K562 (cell line): ENCODE measurements at regions not wholly inside any gene's neighbourhood (a gene's known extent, or its start where the extent isn't known, plus 50 kb on each side); places are given as distances from the start of the nearest gene placed in this dataset.

Experiments used
- ATAC-seq: fragments of 200-7000 bp; cut with Tn5 transposase; 3 replicates; pipeline ENCODE4 v1.9.1; 2020; ENCODE audit warnings: moderate library complexity
- BruUV-seq: library from RNA; stranded (reverse); fragments of 400-500 nt; replicated peaks from 2 replicates; lab custom pipeline; 2021; lab: Mats Ljungman, UMichigan
- CTCF ChIA-PET: fragments of 300-600 bp; formaldehyde crosslinking; extraction: SDS; loops from one replicate; lab custom pipeline; 2021; ENCODE audit warnings: low intra/inter-chr PET ratio; lab: Yijun Ruan, JAX
- POLR2A ChIA-PET: fragments of 300-600, 350-650 bp; sonication (Branson Sonifier 250); formaldehyde crosslinking; extraction: SDS; loops from one replicate; lab custom pipeline; 2021; ENCODE audit warnings: antibody characterized with exemption, inconsistent platforms; lab: Yijun Ruan, JAX
- DNase-seq, 4 experiments: peaks; one replicate each; pipeline versions ENCODE4 v3.0.0 to v3.0.0-alpha.2; 2011 to 2018; ENCODE audit warnings: low spot score in 3 of 4, mixed read lengths in 3 of 4; ENCODE audit errors: extremely low read depth in 1 of 4
- FAIRE-seq: peaks from 2 replicates; lab custom pipeline; 2011; peaks lifted over from hg19 to GRCh38; lab: Jason Lieb, UNC
- H2AFZ ChIP-seq: 2 replicates; pipeline ENCODE4 v1.6.0; 2011; ENCODE audit warnings: low read depth, low read length, control low read depth, inconsistent platforms
- H3K27ac ChIP-seq: fragments of 200-600 bp; 3 replicates; pipeline ENCODE4 v1.8.0; 2011; ENCODE audit warnings: low read depth, mild to moderate bottlenecking, control low read depth, inconsistent platforms, low read length, moderate library complexity, mixed read lengths; ENCODE audit errors: extremely low read depth
- H3K27me3 ChIP-seq, 2 experiments: fragments of 300-600 bp in 1 of 2; 2 replicates in 1 of 2; 3 replicates in 1 of 2; pipeline versions ENCODE4 v1.6.0 to v1.8.0; 2011; ENCODE audit warnings: inconsistent platforms in 2 of 2, low read length in 2 of 2, mild to moderate bottlenecking in 1 of 2, mixed read lengths in 1 of 2, moderate library complexity in 1 of 2; ENCODE audit not compliant: control insufficient read depth in 2 of 2, insufficient read depth in 2 of 2
- H3K36me3 ChIP-seq: fragments of 300-600 bp; 3 replicates; pipeline ENCODE4 v1.8.0; 2011; ENCODE audit warnings: mild to moderate bottlenecking, low read length, inconsistent platforms; ENCODE audit not compliant: control insufficient read depth, insufficient read depth
- H3K4me1 ChIP-seq, 2 experiments: fragments of 200-600 bp in 1 of 2; replicated peaks in 1 of 2; 2 replicates in 1 of 2; 3 replicates in 1 of 2; pipeline versions ENCODE4 v1.5.1 to v1.8.0; 2011; ENCODE audit warnings: inconsistent platforms in 2 of 2, low read length in 2 of 2, mild to moderate bottlenecking in 1 of 2, mixed read lengths in 1 of 2, moderate library complexity in 1 of 2; ENCODE audit not compliant: control insufficient read depth in 2 of 2, insufficient read depth in 2 of 2
- H3K4me2 ChIP-seq: 2 replicates; pipeline ENCODE4 v1.6.1; 2011; ENCODE audit warnings: low read length, control low read depth, inconsistent platforms, mixed read lengths; ENCODE audit not compliant: insufficient read depth
- H3K4me3 ChIP-seq: fragments of 200-600 bp; sonication (generic), shearing (Covaris generic); 2 replicates; pipeline ENCODE4 v1.5.1; 2016; ENCODE audit warnings: control low read depth, inconsistent platforms
- H3K79me2 ChIP-seq: fragments of 200-600 bp; 3 replicates; pipeline ENCODE4 v1.8.0; 2011; ENCODE audit warnings: low read length, inconsistent platforms; ENCODE audit not compliant: control insufficient read depth, insufficient read depth
- H3K9ac ChIP-seq, 2 experiments: 2 replicates each; pipeline versions ENCODE4 v1.6.0 to v1.6.1; 2011; ENCODE audit warnings: low read depth in 2 of 2, low read length in 2 of 2, control low read depth in 1 of 2, inconsistent platforms in 1 of 2, mild to moderate bottlenecking in 1 of 2, mixed read lengths in 1 of 2; ENCODE audit not compliant: insufficient read depth in 1 of 2
- H3K9me1 ChIP-seq: one replicate; pipeline ENCODE4 v1.6.0; 2011; ENCODE audit warnings: inconsistent platforms, mild to moderate bottlenecking, low read length, moderate library complexity; ENCODE audit not compliant: control insufficient read depth, insufficient read depth
- H3K9me3 ChIP-seq: replicated peaks from 2 replicates; pipeline ENCODE4 v1.5.1; 2011; ENCODE audit warnings: low read depth, low read length, inconsistent platforms; ENCODE audit not compliant: control insufficient read depth, insufficient read depth
- H4K20me1 ChIP-seq: replicated peaks from 2 replicates; pipeline ENCODE4 v1.6.1; 2011; ENCODE audit warnings: low read length, inconsistent platforms, mixed read lengths; ENCODE audit not compliant: control insufficient read depth, insufficient read depth
- ARNT ChIP-seq, 2 experiments: fragments of 450-650 bp; IDR thresholded peaks; 2 replicates each; pipeline ENCODE4 v1.6.1; 2016; ENCODE audit warnings: mild to moderate bottlenecking in 1 of 2
- CBX3 ChIP-seq, 2 experiments: IDR thresholded peaks; 1 replicate in 1 of 2; 2 replicates in 1 of 2; pipeline ENCODE4 v1.6.1; 2012; ENCODE audit warnings: inconsistent platforms in 2 of 2, low read length in 2 of 2, borderline replicate concordance in 1 of 2, control low read depth in 1 of 2
- CBX5 ChIP-seq: IDR thresholded peaks from 2 replicates; pipeline ENCODE4 v1.6.1; 2014; ENCODE audit warnings: low read depth, borderline replicate concordance
- FOXJ3 ChIP-seq: sonication (generic); formaldehyde crosslinking; IDR thresholded peaks from 2 replicates; pipeline ENCODE4 v1.4.0; 2020; ENCODE audit warnings: mild to moderate bottlenecking, missing genetic modification reagents
- PHF20 ChIP-seq: fragments of 450-650 bp; IDR thresholded peaks from 2 replicates; pipeline ENCODE4 v1.6.1; 2018; ENCODE audit not compliant: partially characterized antibody
- RFX7 ChIP-seq: fragments of 250-450 bp; sonication (Bioruptor Pico); IDR thresholded peaks from 2 replicates; pipeline ENCODE4 v1.5.1; 2021; ENCODE audit warnings: mild to moderate bottlenecking
- XRCC4 ChIP-seq: IDR thresholded peaks from one replicate; pipeline ENCODE4 v1.6.1; 2011; ENCODE audit not compliant: insufficient read depth, insufficient read length; ENCODE audit errors: extremely low read depth
- ZBTB12 ChIP-seq: fragments of 250-450 bp; sonication (Bioruptor Pico); IDR thresholded peaks from 2 replicates; pipeline ENCODE4 v1.4.0; 2020
- ZNF263 ChIP-seq: sonication (generic); formaldehyde crosslinking; IDR thresholded peaks from 2 replicates; pipeline ENCODE4 v1.8.0; 2022; ENCODE audit warnings: mild to moderate bottlenecking, missing genetic modification reagents, borderline replicate concordance
- ZNF444 ChIP-seq: fragments of 250-450 bp; sonication (Bioruptor Pico); IDR thresholded peaks from 2 replicates; pipeline ENCODE4 v1.4.0; 2020; ENCODE audit warnings: mild to moderate bottlenecking, moderate library complexity
- WGBS: fragments of 100-300 bp; shearing (Covaris generic); methylation state at CpG from one replicate; pipeline ENCODE4 v1.1.6; 2016; ENCODE audit warnings: low coverage, mixed read lengths; ENCODE audit not compliant: insufficient coverage; ENCODE audit errors: missing lambda C conversion rate; 5-methylcytosine and 5-hydroxymethylcytosine counted together
- in situ Hi-C: fragments of 300-500 bp; cut with MboI; formaldehyde crosslinking; loops from 4 replicates; pipeline ENCODE4 v1.15.0; 2018; ENCODE audit warnings: inconsistent platforms, mixed read lengths
- intact Hi-C: fragments of 100-400 bp; cut with micrococcal nuclease; formaldehyde crosslinking; loops from 2 replicates; pipeline ENCODE4 v1.14.2; 2022

DNA sequence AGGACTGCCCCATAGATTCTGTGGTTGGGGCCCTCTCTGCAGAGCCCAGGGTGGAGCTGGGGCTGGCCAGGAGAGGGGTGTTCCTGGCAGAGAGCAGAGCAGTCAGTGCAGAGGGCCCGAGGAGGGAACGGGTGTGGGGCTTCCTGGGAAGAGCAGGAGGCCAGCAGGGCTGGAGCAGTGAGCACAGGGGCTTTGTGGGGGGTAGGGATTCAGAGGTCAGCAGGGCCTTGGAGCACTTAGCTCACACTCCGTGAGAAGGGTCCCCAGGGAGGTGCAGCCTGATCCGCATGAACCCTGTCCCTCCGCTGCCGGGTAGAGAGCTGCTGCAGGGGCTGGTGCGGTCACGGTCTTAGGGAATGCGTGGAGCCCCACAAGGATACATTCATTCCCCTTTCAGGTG, 113.0 kb upstream of the CIBAR2 start (continued):
- no peak for TF ChIP-seq RFX7 (CRISPR knock-in tag)
- no peak for TF ChIP-seq XRCC4
- no peak for TF ChIP-seq PHF20
- TF ChIP-seq ZBTB12 (CRISPR knock-in tag) = no peak
- no peak for TF ChIP-seq ARNT (IDR thresholded peaks at IDR 0.05)
- TF ChIP-seq FOXJ3 = no peak

DNA sequence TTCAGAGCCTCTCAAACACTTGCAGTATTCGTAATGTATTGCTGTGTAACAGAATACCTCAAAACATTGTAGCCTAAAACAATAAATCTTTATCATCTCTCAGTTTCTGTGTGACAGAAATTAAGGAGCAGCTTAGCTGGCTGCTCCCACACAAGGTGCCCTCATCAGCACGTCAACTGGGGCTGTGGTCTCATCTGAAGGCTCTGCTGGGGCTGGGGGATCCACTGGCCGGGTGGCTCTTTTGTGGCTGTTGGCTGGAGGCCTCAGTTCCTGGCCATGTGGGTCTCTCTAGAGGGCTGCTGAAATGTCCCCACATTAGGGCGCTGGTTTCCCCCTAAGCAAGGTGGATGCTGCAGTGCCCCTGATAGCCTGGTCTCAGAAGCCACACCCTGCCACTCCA, 113.4 kb upstream of the CIBAR2 start:
- DNase-seq = no peak
- Histone ChIP-seq H3K4me2 (no peak overlapping the region), H3K4me1 (peaks cover 10 to 43% of the 10 kb centered on the region in 2 experiments), H2AFZ (no peak overlapping the region), H4K20me1 (peaks cover 32% of the 10 kb centered on the region), H3K27ac (no peak overlapping the region), H3K4me3 (no peak overlapping the region), H3K9me3 (no peaks in the 10 kb centered on the region), H3K9me1 (no peaks in the 10 kb centered on the region), H3K79me2 (no peaks in the 10 kb centered on the region; the same call in 2 of the 3 replicates), H3K27me3 (no peaks in the 10 kb centered on the region), H3K36me3 (no peaks in the 10 kb centered on the region; the same call in 2 of the 3 replicates), H3K9ac (no peak overlapping the region)
- ATAC-seq = no peak
- ChIA-PET CTCF (no interaction called here), POLR2A (interaction anchor here (0.9 kb wide), 1 partner anchor 9 kb away, joined by 3 read pairs; no protein-coding TSS in a partner anchor)
- no TSS peak for BruUV-seq
- intact Hi-C loops (no loop called here), in situ Hi-C loops (no loop called here)
- WGBS = 71% methylated on average over 4 of the region's 4 CpGs
- TF ChIP-seq CBX3 (IDR thresholded peaks at IDR 0.05; ENCODE audit: borderline replicate concordance in 1 of 2, low read length in 2 of 2) = peak in 1 of 2 experiments; percentile 66; a peak in 1 of 3 replicates
- TF ChIP-seq ZNF263 (CRISPR knock-in tag) = no peak
- TF ChIP-seq CBX5 = 0 out of 2 replicates have a peak, but pooled peaks have one; percentile 22
- TF ChIP-seq ZNF444 (CRISPR knock-in tag) = no peak
- no peak for FAIRE-seq
